ENCODE measurements at regions not wholly inside any gene's neighbourhood (a gene's known extent, or its start where the extent isn't known, plus 50 kb on each side); places are given as distances from the start of the nearest gene placed in this dataset.

DNA sequence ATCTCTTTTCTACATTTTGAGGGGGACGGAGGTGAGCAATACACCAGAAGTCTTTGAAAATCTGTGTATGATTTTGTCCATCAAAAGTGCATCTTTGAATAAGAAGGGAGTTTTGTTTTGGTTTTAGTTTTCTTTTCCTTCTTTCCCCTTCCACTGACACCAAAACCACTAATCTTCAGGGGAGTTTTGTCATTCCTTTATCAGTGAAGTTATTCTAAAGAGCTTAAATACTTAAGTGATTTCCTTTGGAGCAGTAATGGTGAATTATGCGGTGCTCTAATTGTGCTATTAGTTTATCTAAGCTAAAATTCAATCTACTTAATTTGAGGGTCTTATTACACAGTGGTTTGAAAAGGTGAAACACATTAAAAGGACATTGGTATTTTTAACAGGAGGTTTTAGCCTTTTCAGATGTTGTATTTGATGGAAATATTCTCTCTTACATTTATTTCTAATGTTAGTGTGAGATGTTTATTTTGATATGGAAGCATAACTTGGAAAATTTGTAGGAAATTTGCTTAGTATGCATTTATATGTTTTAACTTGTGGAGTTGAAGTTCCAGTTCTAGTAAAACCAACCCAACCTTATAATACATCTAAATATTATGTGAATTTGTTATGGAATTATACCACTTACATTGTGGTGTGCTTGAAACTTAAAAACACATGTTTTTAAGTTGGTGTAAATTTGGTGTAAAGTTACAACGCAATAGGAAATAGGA is 124.9 kb downstream of the PCDH7 start:
- Mint-ChIP-seq H3K4me3 (no peak overlapping the region), H3K9me3 (no peaks in the 10 kb centered on the region), H3K27ac (no peak overlapping the region), H3K36me3 (ENCODE audit: low read depth) (no peaks in the 10 kb centered on the region), H3K4me1 (ENCODE audit: low read depth) (no peaks in the 10 kb centered on the region), H3K27me3 (no peaks in the 10 kb centered on the region)
- intact Hi-C loops (cut with micrococcal nuclease) = no loop called here

DNA sequence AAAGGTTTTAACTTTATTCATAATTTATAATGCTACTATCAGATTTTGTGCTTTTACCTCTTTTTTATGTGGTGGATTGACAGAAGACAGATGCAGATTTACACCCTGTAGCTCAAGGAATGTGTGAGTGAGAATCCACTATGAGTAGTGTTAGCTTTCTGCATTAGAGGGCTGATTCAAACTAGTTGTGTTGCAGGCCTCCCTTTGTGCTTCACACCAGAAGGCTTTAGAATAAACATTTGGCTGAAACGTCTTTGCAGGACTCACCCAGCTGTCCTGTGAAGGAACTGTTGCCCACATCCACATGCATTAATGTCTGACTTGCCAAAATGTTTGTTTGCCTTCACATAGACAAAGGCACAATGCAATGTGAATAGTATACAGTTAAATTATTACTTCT is 127.0 kb downstream of the PCDH7 start:
- Mint-ChIP-seq H3K27ac (no peak overlapping the region), H3K36me3 (ENCODE audit: low read depth) (no peaks in the 10 kb centered on the region), H3K4me3 (no peak overlapping the region), H3K27me3 (no peaks in the 10 kb centered on the region), H3K4me1 (ENCODE audit: low read depth) (no peaks in the 10 kb centered on the region), H3K9me3 (no peaks in the 10 kb centered on the region)
- intact Hi-C loops (cut with micrococcal nuclease) = no loop called here

DNA sequence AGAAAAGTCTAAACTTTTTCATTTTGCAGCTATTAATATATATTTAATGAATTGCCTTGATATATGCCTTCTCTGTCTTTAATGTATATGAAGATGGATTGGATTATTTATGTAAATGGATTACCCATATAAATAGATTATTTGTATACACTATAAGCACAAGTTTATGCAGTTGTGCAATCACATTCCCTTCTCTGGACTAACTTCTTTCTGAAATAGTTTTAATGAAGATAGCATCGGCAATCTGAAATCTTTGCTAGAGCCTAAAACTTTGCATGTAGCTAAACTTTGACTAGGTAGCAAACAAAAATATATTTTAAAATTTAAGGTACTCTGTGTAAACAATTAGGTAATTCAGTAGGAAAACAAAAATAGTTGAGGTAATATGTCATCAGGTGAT is 127.8 kb downstream of the PCDH7 start:
- Mint-ChIP-seq H3K4me3 (no peak overlapping the region), H3K36me3 (ENCODE audit: low read depth) (no peaks in the 10 kb centered on the region), H3K4me1 (ENCODE audit: low read depth) (no peaks in the 10 kb centered on the region), H3K9me3 (no peaks in the 10 kb centered on the region), H3K27me3 (no peaks in the 10 kb centered on the region), H3K27ac (no peak overlapping the region)
- intact Hi-C loops (cut with micrococcal nuclease) = no loop called here

DNA sequence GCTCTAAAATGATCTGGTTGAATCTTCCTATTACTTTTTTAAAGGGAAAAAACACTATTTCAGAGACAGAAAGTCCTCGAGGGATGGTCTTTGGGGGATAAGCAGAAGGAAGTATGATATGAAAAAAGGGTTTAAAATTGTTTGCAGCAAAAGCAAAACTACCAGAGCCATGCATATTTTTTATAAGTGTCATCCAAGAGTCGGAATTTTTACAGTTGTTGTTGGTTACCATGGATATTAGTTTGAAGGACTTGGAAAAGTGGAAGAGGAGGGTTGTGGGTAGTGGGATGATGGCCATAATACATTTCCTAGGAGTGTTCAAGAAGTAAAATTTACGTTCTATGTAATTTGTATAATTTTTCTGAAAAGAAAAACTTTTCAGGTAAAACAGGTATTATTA is 134.4 kb downstream of the PCDH7 start:
- Mint-ChIP-seq H3K4me1 (ENCODE audit: low read depth) (no peaks in the 10 kb centered on the region), H3K9me3 (no peaks in the 10 kb centered on the region), H3K27me3 (no peaks in the 10 kb centered on the region), H3K36me3 (ENCODE audit: low read depth) (no peaks in the 10 kb centered on the region), H3K4me3 (no peak overlapping the region), H3K27ac (no peak overlapping the region)
- intact Hi-C loops (cut with micrococcal nuclease) = no loop called here

DNA sequence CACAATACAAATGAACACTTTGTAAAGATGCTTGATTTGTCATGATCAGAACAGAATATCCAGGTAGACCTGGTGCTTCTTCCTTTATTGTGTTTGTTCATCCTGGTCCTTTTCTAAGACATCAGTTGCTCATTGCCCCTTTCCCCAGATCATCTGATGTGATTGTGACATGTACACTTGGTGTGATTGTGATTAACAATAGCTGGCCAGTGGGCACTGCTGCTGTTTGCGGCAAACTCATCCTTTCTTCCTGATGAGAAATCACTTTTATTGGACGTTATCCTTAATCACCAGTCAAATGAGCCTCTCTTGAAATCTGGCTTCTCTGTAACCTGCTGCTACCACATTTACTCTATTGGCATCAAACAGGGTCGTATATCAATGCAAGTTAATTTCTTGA is 135.1 kb downstream of the PCDH7 start:
- Mint-ChIP-seq H3K27me3 (no peaks in the 10 kb centered on the region), H3K27ac (no peak overlapping the region), H3K4me1 (ENCODE audit: low read depth) (no peaks in the 10 kb centered on the region), H3K9me3 (no peaks in the 10 kb centered on the region), H3K4me3 (no peak overlapping the region), H3K36me3 (ENCODE audit: low read depth) (no peaks in the 10 kb centered on the region)
- intact Hi-C loops (cut with micrococcal nuclease) = no loop called here

DNA sequence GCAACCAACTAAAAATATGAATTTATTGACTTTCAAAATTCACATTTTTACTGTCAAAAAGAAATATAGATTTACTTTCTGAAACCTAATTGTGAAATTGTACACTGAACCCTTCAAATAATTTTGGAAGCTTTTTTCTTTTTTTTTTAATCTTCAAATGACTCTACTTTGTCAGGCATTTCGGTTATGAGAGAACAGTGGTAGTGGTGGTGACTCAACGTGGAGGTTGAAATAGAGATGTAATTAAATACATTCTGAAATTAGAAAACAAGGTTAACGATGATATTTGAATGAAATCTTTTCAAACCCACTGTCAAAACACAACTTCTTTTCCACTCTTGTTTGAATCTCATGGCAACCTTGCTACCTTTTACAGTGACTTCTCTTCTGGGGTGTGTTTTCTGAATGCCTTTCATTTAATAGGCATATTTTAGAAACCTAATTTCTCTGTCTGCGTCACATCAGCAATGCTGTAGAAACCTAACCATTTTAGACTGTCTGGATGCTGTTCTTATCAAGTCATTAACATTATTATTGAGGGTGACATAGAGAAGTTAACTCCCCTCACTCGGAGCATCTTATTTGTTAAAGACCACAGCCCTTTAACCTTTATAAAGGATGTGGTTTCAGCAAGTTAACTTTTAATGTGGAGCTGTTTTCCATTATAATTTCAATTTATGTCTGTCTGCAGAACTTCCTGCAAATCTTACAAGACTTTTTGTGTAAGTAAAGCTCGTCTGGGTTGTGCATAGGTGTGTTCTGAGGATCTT is 136.8 kb downstream of the PCDH7 start:
- H3K36me3 Mint-ChIP-seq (ENCODE audit: low read depth) = no peaks in the 10 kb centered on the region
- intact Hi-C loops (cut with micrococcal nuclease) = no loop called here
- H3K27me3 Mint-ChIP-seq = no peaks in the 10 kb centered on the region
- no peaks in the 10 kb centered on the region for H3K9me3 Mint-ChIP-seq
- no peak overlapping the region for H3K4me3 Mint-ChIP-seq
- no peaks in the 10 kb centered on the region for H3K4me1 Mint-ChIP-seq (ENCODE audit: low read depth)
- no peak overlapping the region for H3K27ac Mint-ChIP-seq

DNA sequence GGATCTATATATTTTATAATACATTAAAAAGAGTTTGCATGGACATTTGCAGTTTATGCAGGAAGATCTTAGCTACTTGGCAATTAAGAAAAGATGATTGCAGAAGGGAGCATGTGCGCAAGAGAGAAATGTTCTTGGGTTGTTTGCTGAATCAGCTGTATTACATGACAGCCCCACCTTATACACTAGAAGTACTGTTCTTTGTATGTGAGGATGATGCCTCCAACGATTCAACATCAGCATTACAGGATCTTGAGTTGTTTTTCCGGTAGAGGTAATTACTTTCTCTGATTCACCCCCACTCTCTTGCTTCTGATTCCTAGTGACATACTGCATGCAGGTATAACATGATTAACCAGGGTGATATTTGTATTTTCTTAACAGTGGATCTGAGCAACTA is 140.8 kb downstream of the PCDH7 start:
- Mint-ChIP-seq H3K4me1 (ENCODE audit: low read depth) (no peaks in the 10 kb centered on the region), H3K36me3 (ENCODE audit: low read depth) (no peaks in the 10 kb centered on the region), H3K4me3 (no peak overlapping the region), H3K9me3 (no peaks in the 10 kb centered on the region), H3K27me3 (no peaks in the 10 kb centered on the region), H3K27ac (no peak overlapping the region)
- intact Hi-C loops (cut with micrococcal nuclease) = no loop called here

DNA sequence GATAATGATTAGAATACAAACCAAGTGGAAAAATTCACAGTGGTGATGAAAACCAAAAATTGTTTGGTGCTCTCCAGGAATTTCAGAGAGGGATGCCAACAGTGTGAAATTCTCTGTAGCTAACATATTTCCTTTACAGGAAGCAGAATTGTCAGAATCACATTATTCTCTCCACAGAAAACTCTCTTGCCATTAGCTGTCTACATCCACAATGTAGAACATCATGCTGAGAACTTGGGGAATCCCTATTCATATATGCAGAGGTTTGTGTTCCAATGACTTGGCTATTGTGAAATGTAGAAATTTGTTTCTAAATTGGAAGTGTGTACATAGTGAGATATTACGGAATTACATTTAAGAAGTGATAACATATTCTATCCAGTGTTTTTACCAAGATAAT is 142.0 kb downstream of the PCDH7 start:
- no peak overlapping the region for H3K4me3 Mint-ChIP-seq
- H3K27ac Mint-ChIP-seq = no peak overlapping the region
- no peaks in the 10 kb centered on the region for H3K9me3 Mint-ChIP-seq
- no peaks in the 10 kb centered on the region for H3K36me3 Mint-ChIP-seq (ENCODE audit: low read depth)
- no peaks in the 10 kb centered on the region for H3K27me3 Mint-ChIP-seq
- intact Hi-C loops (cut with micrococcal nuclease) = no loop called here
- no peaks in the 10 kb centered on the region for H3K4me1 Mint-ChIP-seq (ENCODE audit: low read depth)

DNA sequence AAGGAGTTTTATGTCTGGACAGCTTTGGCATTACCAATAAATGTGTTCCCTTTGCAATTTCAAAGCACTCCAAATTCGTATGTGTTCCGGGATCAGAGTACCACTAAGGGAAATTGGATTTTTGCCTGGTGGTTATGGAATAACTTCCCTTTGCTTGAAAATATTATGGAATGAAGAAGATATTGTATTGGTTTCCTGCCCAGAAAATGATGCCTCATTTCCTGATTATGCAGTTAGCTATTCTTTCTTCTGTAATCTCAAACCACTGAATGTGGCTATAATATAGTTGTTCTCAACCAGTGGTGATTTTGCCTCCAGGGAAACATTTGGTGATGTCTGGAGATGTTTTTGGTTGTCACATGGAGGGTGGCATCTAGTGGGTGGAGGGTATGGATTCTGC is 142.9 kb downstream of the PCDH7 start:
- H3K4me1 Mint-ChIP-seq (ENCODE audit: low read depth) = no peaks in the 10 kb centered on the region
- H3K36me3 Mint-ChIP-seq (ENCODE audit: low read depth) = no peaks in the 10 kb centered on the region
- H3K27ac Mint-ChIP-seq = no peak overlapping the region
- H3K27me3 Mint-ChIP-seq = no peaks in the 10 kb centered on the region
- intact Hi-C loops (cut with micrococcal nuclease) = no loop called here
- H3K9me3 Mint-ChIP-seq = no peaks in the 10 kb centered on the region
- no peak overlapping the region for H3K4me3 Mint-ChIP-seq

DNA sequence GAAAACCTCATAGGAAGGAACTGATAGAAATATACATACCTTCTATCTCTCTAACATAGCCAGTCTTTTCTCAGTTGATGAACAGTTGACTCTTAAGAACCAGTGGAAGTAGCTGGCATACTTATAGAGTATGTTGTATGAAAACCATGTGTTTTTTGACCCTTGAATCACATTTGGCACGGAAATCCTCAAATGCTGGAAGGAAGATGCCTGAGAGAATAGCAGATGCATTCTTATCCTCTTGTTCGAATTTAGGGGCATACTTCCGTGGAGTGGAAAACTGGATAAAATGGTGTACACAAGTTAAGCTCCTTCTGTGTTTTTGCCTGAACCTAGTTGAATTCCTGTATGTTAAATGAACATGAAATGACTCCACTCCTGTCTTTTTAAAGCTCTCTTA is 145.5 kb downstream of the PCDH7 start:
- Mint-ChIP-seq H3K4me1 (ENCODE audit: low read depth) (no peaks in the 10 kb centered on the region), H3K4me3 (no peak overlapping the region), H3K27me3 (no peaks in the 10 kb centered on the region), H3K27ac (no peak overlapping the region), H3K9me3 (peaks cover 4% of the 10 kb centered on the region), H3K36me3 (ENCODE audit: low read depth) (no peaks in the 10 kb centered on the region)
- intact Hi-C loops (cut with micrococcal nuclease) = no loop called here

DNA sequence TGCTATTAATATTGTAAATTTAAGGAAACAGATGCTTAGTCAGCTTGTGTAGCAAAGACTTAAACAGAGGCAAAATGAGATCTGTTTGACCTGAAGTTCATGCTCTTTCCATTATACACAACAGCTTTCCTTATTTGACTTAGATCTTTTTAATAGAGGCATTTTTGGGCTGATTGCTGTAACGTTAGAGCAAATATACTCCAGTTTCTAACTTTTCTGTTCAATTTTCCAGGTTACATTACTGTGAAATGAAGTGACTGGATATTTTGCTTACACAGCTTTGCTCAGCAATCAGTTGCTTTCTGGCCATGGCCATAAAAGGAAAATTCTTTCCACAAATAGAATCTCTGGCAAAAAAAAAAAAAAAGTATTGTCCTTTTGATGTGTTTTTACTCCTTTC is 146.2 kb downstream of the PCDH7 start:
- Mint-ChIP-seq H3K9me3 (peaks cover 10% of the 10 kb centered on the region), H3K27me3 (no peaks in the 10 kb centered on the region), H3K27ac (no peak overlapping the region), H3K36me3 (ENCODE audit: low read depth) (no peaks in the 10 kb centered on the region), H3K4me3 (no peak overlapping the region), H3K4me1 (ENCODE audit: low read depth) (no peaks in the 10 kb centered on the region)
- intact Hi-C loops (cut with micrococcal nuclease) = no loop called here

DNA sequence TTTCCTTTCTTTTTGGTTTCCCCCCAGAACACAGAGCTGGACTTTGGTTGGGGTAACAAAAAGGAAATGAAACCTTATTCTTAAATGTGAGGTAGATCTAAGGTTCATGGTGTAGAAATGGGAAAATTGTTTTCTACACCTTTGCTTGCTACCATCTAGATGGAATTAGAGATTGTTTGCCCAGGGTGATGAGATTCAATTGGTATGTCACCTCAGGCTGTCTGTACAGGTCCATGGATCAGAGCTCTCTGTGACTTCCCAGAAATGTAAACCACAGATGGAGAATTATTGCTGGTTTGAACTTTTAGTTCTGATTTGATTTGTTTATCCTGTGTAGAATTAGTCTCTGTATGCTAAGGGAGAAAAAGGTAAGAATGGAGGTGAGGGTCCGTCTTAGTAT is 146.7 kb downstream of the PCDH7 start:
- Mint-ChIP-seq H3K4me3 (no peak overlapping the region), H3K36me3 (ENCODE audit: low read depth) (no peaks in the 10 kb centered on the region), H3K9me3 (peaks cover 13% of the 10 kb centered on the region), H3K27me3 (no peaks in the 10 kb centered on the region), H3K4me1 (ENCODE audit: low read depth) (no peaks in the 10 kb centered on the region), H3K27ac (no peak overlapping the region)
- intact Hi-C loops (cut with micrococcal nuclease) = no loop called here

DNA sequence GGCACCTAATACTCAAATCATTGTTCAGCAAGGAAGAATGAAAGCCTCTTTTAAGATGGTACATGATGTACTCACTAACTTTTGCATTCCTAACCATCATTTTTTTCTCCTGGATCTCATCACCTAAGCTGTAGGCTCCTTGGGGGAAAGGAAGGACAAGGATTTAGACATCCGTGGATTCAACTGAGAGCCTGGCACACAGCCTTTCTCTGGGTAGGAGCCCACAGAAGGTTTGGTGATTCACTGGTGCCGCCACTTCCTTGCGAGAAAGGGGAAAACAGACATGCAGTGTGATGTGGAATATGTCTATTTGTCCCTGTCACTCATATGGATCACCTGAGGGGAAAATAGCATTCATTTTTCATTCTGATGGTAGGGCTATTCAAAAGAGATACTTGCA is 147.3 kb downstream of the PCDH7 start:
- no peak overlapping the region for H3K4me3 Mint-ChIP-seq
- intact Hi-C loops (cut with micrococcal nuclease) = no loop called here
- no peaks in the 10 kb centered on the region for H3K36me3 Mint-ChIP-seq (ENCODE audit: low read depth)
- H3K4me1 Mint-ChIP-seq (ENCODE audit: low read depth) = no peaks in the 10 kb centered on the region
- H3K27ac Mint-ChIP-seq = no peak overlapping the region
- H3K27me3 Mint-ChIP-seq = no peaks in the 10 kb centered on the region
- H3K9me3 Mint-ChIP-seq = peaks cover 13% of the 10 kb centered on the region

DNA sequence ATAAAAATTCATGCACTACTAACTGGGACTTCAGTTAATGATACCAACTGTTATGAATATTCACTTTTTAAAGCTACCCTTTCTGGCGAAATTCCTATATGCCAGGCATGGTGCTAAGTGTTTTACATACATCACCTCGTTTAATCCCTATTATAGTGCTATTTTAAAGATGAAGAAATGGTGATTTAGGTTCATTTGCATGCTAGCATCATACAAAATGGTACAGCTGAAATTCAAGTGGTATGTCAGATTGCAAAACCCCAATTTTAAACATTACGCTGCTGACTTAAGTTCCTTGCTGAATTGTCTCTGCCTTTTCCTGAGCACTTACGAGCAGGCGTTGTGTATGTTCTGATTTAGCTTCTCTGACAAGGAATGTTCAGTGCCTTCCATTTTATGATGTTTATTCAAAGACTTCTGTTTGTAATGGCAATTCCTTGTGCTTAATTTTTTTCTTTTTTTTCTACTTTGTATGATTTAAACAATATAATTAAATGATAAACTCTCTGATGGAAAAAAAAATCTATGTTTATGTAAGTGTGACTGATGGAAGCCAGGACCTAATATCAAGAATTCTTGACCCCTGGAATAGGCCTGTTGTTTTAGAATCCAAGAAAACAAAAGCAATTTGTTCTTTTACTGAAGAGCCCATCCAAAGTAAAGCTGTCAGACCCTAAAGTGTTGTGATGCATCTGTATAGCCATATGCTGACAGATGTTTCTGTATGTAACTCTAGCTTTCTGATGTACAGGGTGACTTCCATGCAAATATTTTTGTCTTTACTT is 148.1 kb downstream of the PCDH7 start:
- no peaks in the 10 kb centered on the region for H3K4me1 Mint-ChIP-seq (ENCODE audit: low read depth)
- intact Hi-C loops (cut with micrococcal nuclease) = no loop called here
- no peak overlapping the region for H3K4me3 Mint-ChIP-seq
- no peak overlapping the region for H3K27ac Mint-ChIP-seq
- peaks cover 13% of the 10 kb centered on the region for H3K9me3 Mint-ChIP-seq
- no peaks in the 10 kb centered on the region for H3K27me3 Mint-ChIP-seq
- H3K36me3 Mint-ChIP-seq (ENCODE audit: low read depth) = no peaks in the 10 kb centered on the region
